HG02970 (cell line): ENCODE measurements at regions not wholly inside any gene's neighbourhood (a gene's known extent, or its start where the extent isn't known, plus 50 kb on each side); places are given as distances from the start of the nearest gene placed in this dataset.
"Not testable (repeated sequence)": the region's sequence is repeated elsewhere in the genome, so short reads cannot be mapped to it uniquely, and the experiment has no call there.

Source experiments
- ATAC-seq: cut with Tn5 transposase; IDR thresholded peaks from one replicate; pipeline ENCODE4 v1.9.1; 2021; ENCODE audit warnings: mild to moderate bottlenecking, moderate library complexity, moderate number of reproducible peaks; ENCODE audit not compliant: unreplicated experiment, low FRiP score

GRCh38 chr3:4139462-4140140 lies 163.6 kb upstream of the SETMAR start:
- ATAC-seq = peak; percentile 45

GRCh38 chr3:4140921-4141320 lies 162.2 kb upstream of the SETMAR start:
- no peak for ATAC-seq

GRCh38 chr3:4147556-4148118 lies 155.5 kb upstream of the SETMAR start:
- ATAC-seq = no peak

GRCh38 chr3:4149296-4149695 lies 153.9 kb upstream of the SETMAR start:
- ATAC-seq = no peak

- no peak for ATAC-seq
Measured at GRCh38 chr3:4150816-4151215, 152.4 kb upstream of the SETMAR start.

GRCh38 chr3:4151859-4152258 lies 151.3 kb upstream of the SETMAR start:
- ATAC-seq = no peak

GRCh38 chr3:4153771-4154170 lies 149.4 kb upstream of the SETMAR start:
- no peak for ATAC-seq

GRCh38 chr3:4158329-4158728 lies 144.8 kb upstream of the SETMAR start:
- no peak for ATAC-seq

GRCh38 chr3:4162096-4162495 lies 141.1 kb upstream of the SETMAR start:
- no peak for ATAC-seq

GRCh38 chr3:4163011-4163410 lies 140.2 kb upstream of the SETMAR start:
- no peak for ATAC-seq

- ATAC-seq = no peak
Measured at GRCh38 chr3:4166540-4166939, 136.6 kb upstream of the SETMAR start.

GRCh38 chr3:4167230-4167629 lies 135.9 kb upstream of the SETMAR start:
- ATAC-seq = not testable (repeated sequence)

- no peak for ATAC-seq
Measured at GRCh38 chr3:4174791-4175190, 128.4 kb upstream of the SETMAR start.

GRCh38 chr3:4191971-4192370 lies 111.2 kb upstream of the SETMAR start:
- no peak for ATAC-seq

- ATAC-seq = no peak
Measured at GRCh38 chr3:4195006-4195405, 108.2 kb upstream of the SETMAR start.

GRCh38 chr3:4196506-4197147 lies 106.5 kb upstream of the SETMAR start:
- ATAC-seq = no peak

GRCh38 chr3:4197670-4198069 lies 105.5 kb upstream of the SETMAR start:
- no peak for ATAC-seq

- ATAC-seq = no peak
Measured at GRCh38 chr3:4198491-4198890, 104.7 kb upstream of the SETMAR start.

- not testable (repeated sequence) for ATAC-seq
Measured at GRCh38 chr3:4204776-4205175, 98.4 kb upstream of the SETMAR start.

- ATAC-seq = no peak
Measured at GRCh38 chr3:4207672-4208071, 95.5 kb upstream of the SETMAR start.

- no peak for ATAC-seq
Measured at GRCh38 chr3:4208556-4208955, 94.6 kb upstream of the SETMAR start.

- ATAC-seq = no peak
Measured at GRCh38 chr3:4211610-4212009, 91.6 kb upstream of the SETMAR start.
